Upper lobe of left lung (tissue), 6 donors: ENCODE measurements at regions not wholly inside any gene's neighbourhood (a gene's known extent, or its start where the extent isn't known, plus 50 kb on each side); places are given as distances from the start of the nearest gene placed in this dataset.

Experiments
- ATAC-seq, 2 donors: fragments of 200-7000 bp; cut with Tn5 transposase; one replicate each; pipeline ENCODE4 v1.9.1; 2022; ENCODE audit warnings: mild to moderate bottlenecking in 2 of 2, moderate library complexity in 2 of 2; ENCODE audit not compliant: low FRiP score in 2 of 2
- DNase-seq, 2 donors: peaks; one replicate each; pipeline ENCODE4 v3.0.0-alpha.2; 2019 to 2020
- H3K27ac ChIP-seq, 4 donors: fragments of 200-600 bp; sonication (generic); one replicate each; pipeline ENCODE4 v1.5.1; 2016 to 2019
- H3K27me3 ChIP-seq, 4 donors: fragments of 200-600 bp; sonication (generic); one replicate each; pipeline ENCODE4 v1.5.1; 2017 to 2019
- H3K36me3 ChIP-seq, 4 donors: fragments of 200-600 bp; sonication (generic); one replicate each; pipeline ENCODE4 v1.5.1; 2016 to 2019
- H3K4me1 ChIP-seq, 4 donors: fragments of 200-600 bp; sonication (generic); one replicate each; pipeline ENCODE4 v1.5.1; 2018 to 2019
- H3K4me3 ChIP-seq, 4 donors: fragments of 200-600 bp; sonication (generic); one replicate each; pipeline ENCODE4 v1.5.1; 2017 to 2019; ENCODE audit warnings: mild to moderate bottlenecking in 2 of 4, moderate library complexity in 1 of 4
- H3K9me3 ChIP-seq, 4 donors: fragments of 200-600 bp; sonication (generic); one replicate each; pipeline ENCODE4 v1.5.1; 2018 to 2019
- CTCF ChIP-seq, 6 experiments: fragments of 450-650 bp in 4 of 6; fragments of 200-600 bp in 2 of 6; sonication (generic) in 2 of 6; IDR thresholded peaks; one replicate each; pipeline ENCODE4 v1.5.1; 2016 to 2019; ENCODE audit warnings: antibody characterized with exemption in 6 of 6
- EP300 ChIP-seq, 4 donors: sonication (generic); formaldehyde crosslinking; IDR thresholded peaks; one replicate each; pipeline ENCODE4 v1.5.1; 2017; ENCODE audit warnings: antibody characterized with exemption in 4 of 4, control low read depth in 2 of 4
- POLR2A ChIP-seq, 4 donors: fragments of 450-650 bp; IDR thresholded peaks; one replicate each; pipeline ENCODE4 v1.5.1; 2016 to 2017; ENCODE audit warnings: antibody characterized with exemption in 4 of 4, mild to moderate bottlenecking in 2 of 4
- POLR2AphosphoS5 ChIP-seq, 2 donors: sonication (generic); formaldehyde crosslinking; IDR thresholded peaks; one replicate each; pipeline ENCODE4 v1.5.1; 2017; ENCODE audit warnings: antibody characterized with exemption in 2 of 2
- WGBS, 2 donors: methylation state at CpG; one replicate each; pipeline ENCODE4 v1.1.5; 2017 to 2018; 5-methylcytosine and 5-hydroxymethylcytosine counted together
- donor health status: DM: no; HTN: no; CAD: no; lungs with moderate emphysema.
- donor health status: DM: no; HTN: yes; CAD: no; lungs with severe emphysema.

GRCh38 chr18:60643009-60643408 lies 270.4 kb upstream of the MC4R start:
- DNase-seq (no peak), ATAC-seq (no peak)
- Histone ChIP-seq H3K27ac (no peak overlapping the region), H3K4me3 (no peak overlapping the region), H3K36me3 (no peaks in the 10 kb centered on the region), H3K9me3 (no peaks in the 10 kb centered on the region), H3K27me3 (no peaks in the 10 kb centered on the region), H3K4me1 (no peaks in the 10 kb centered on the region)
- TF ChIP-seq EP300 (IDR thresholded peaks at IDR 0.05) = no peak
- no peak for TF ChIP-seq POLR2A (IDR thresholded peaks at IDR 0.05)
- TF ChIP-seq CTCF (IDR thresholded peaks at IDR 0.05) = no peak
- TF ChIP-seq POLR2AphosphoS5 (IDR thresholded peaks at IDR 0.05) = no peak
- 70 to 74% methylated on average over 3 of the region's 3 CpGs for WGBS, 2 donors

GRCh38 chr18:60646725-60647124 lies 274.1 kb upstream of the MC4R start:
- Histone ChIP-seq H3K27me3 (no peaks in the 10 kb centered on the region), H3K36me3 (no peaks in the 10 kb centered on the region), H3K27ac (no peak overlapping the region), H3K9me3 (no peaks in the 10 kb centered on the region), H3K4me1 (no peaks in the 10 kb centered on the region), H3K4me3 (no peak overlapping the region)
- ATAC-seq (no peak), DNase-seq (no peak)
- TF ChIP-seq EP300 (IDR thresholded peaks at IDR 0.05) = no peak
- TF ChIP-seq POLR2A (IDR thresholded peaks at IDR 0.05) = no peak
- no peak for TF ChIP-seq CTCF (IDR thresholded peaks at IDR 0.05)
- no peak for TF ChIP-seq POLR2AphosphoS5 (IDR thresholded peaks at IDR 0.05)
- 77 to 80% methylated on average over 5 of the region's 5 CpGs for WGBS, 2 donors

GRCh38 chr18:60649107-60649506 lies 276.5 kb upstream of the MC4R start:
- no peak for TF ChIP-seq CTCF (IDR thresholded peaks at IDR 0.05)
- TF ChIP-seq POLR2A (IDR thresholded peaks at IDR 0.05) = no peak
- no peak for TF ChIP-seq EP300 (IDR thresholded peaks at IDR 0.05)
- no peak for TF ChIP-seq POLR2AphosphoS5 (IDR thresholded peaks at IDR 0.05)
- Histone ChIP-seq H3K9me3 (no peaks in the 10 kb centered on the region), H3K36me3 (no peaks in the 10 kb centered on the region), H3K27ac (no peak overlapping the region), H3K27me3 (no peaks in the 10 kb centered on the region), H3K4me1 (no peaks in the 10 kb centered on the region), H3K4me3 (no peak overlapping the region)
- ATAC-seq (no peak), DNase-seq (no peak)
- WGBS, 2 donors = 43 to 46% methylated on average over 5 of the region's 5 CpGs

GRCh38 chr18:60649842-60650536 lies 277.4 kb upstream of the MC4R start:
- DNase-seq = no peak
- Histone ChIP-seq H3K4me3 (no peak overlapping the region), H3K9me3 (no peaks in the 10 kb centered on the region), H3K36me3 (no peaks in the 10 kb centered on the region), H3K27me3 (no peaks in the 10 kb centered on the region), H3K4me1 (no peaks in the 10 kb centered on the region), H3K27ac (no peak overlapping the region)
- TF ChIP-seq POLR2A (IDR thresholded peaks at IDR 0.05) = no peak
- no peak for TF ChIP-seq POLR2AphosphoS5 (IDR thresholded peaks at IDR 0.05)
- no peak for TF ChIP-seq EP300 (IDR thresholded peaks at IDR 0.05)
- no peak for ATAC-seq
- 55 to 64% methylated on average over 3 of the region's 3 CpGs for WGBS, 2 donors

GRCh38 chr18:60654298-60654697 lies 281.7 kb upstream of the MC4R start:
- no peak for ATAC-seq
- no peaks in the 10 kb centered on the region for H3K27me3 ChIP-seq
- TF ChIP-seq CTCF (IDR thresholded peaks at IDR 0.05) (no peak), EP300 (IDR thresholded peaks at IDR 0.05) (no peak), POLR2A (IDR thresholded peaks at IDR 0.05) (no peak), POLR2AphosphoS5 (IDR thresholded peaks at IDR 0.05) (no peak)
- H3K27ac ChIP-seq = no peak overlapping the region
- no peaks in the 10 kb centered on the region for H3K36me3 ChIP-seq
- no peak overlapping the region for H3K4me3 ChIP-seq
- 75 to 86% methylated on average over 2 of the region's 2 CpGs for WGBS, 2 donors
- no peak for DNase-seq
- H3K9me3 ChIP-seq = no peaks in the 10 kb centered on the region
- no peaks in the 10 kb centered on the region for H3K4me1 ChIP-seq
